ELR (cell line): ENCODE measurements at regions not wholly inside any gene's neighbourhood (a gene's known extent, or its start where the extent isn't known, plus 50 kb on each side); places are given as distances from the start of the nearest gene placed in this dataset.
A peak's percentile ranks its signal among the peaks of the same experiment; 100 is the strongest.

Experiments
- DNase-seq: peaks from one replicate; pipeline ENCODE4 v3.0.0-alpha.2; 2015; ENCODE audit warnings: low read depth

DNA sequence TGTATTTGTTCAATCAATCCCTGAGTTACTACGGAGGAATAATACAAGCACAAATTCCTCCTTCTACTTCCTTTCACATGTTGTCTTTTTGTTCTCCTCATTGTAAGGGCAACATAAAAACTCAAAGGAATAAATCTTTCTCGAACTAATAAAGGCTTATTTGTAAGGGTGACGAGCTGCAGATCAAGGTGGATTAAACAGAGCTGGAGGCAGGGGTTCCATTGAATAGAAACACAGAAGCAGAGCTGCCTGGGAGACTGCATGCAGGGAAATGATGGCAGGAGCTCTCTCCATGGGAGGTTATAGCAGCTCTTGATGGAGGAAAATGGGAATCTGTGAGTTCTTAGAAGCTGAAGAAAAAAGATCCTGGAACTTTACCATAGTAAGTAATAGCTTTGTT is 160.2 kb downstream of the CYYR1 start:
- no peak for DNase-seq

DNA sequence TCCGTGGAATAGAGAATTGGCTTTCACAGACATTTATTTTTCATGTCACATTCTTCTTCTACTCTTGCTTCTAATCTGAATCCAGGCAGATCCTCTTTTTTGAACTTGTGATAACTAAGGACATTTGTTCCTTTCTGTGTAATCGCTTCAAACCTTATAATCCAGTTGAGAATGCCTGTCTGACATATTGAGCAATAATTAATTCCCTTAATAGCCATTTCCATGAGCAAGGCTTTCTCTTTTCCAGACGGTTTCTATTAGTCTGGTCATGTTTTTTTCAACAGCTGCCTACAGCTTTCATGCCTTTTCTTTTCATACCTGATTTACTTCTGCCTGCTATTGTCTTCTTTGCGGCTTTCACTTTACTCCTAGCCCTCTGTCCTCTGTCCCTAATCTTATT is 163.4 kb downstream of the CYYR1 start:
- DNase-seq = no peak

- no peak for DNase-seq
Measured at GRCh38 chr21:26408511-26408910, 164.6 kb downstream of the CYYR1 start.

DNA sequence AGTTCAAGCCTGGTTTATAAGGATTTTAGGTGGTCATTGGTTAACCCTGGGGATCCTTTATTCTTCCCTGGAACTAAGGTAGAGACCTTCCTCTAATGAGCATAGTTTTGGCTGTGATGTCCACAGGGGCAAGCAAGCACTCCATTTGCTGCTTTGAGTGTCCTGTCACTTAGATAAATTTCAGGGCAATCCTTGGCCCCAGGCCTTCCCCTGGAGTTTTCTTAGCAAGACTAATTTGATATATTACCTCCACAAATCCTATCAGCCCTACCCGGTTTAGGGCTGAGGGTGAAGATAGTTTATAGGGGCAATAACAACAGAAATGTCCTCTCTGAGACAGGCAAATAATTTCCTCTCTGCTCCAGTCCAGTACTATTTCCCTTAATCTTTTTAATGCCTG is 166.6 kb downstream of the CYYR1 start:
- no peak for DNase-seq

- DNase-seq = peak; percentile 88
Measured at GRCh38 chr21:26405735-26406361, 167.2 kb downstream of the CYYR1 start.

GRCh38 chr21:26405071-26405470 is 168.0 kb downstream of the CYYR1 start:
- DNase-seq = peak; percentile 62

DNA sequence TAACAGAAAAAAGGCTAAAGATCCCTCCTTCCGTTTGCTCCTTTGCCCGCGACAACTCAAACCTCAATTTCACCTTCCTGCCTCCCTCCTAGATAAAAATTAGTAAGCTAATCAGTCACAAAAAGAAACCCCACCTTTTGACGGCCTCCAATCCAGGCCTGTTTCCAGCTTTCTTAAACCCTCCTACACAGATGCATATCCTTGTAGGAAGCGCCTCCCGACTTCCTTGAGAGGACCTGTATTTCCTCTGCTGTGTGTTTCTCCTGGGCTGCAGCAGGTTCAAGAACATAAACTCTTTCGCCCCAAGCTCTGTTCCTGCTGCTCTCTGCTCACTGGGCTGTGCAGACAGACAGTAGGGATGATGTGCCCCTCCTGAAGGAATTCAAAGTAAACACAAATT is 168.8 kb downstream of the CYYR1 start:
- DNase-seq = no peak

- DNase-seq = no peak
Measured at GRCh38 chr21:26403321-26403720, 169.8 kb downstream of the CYYR1 start.

DNA sequence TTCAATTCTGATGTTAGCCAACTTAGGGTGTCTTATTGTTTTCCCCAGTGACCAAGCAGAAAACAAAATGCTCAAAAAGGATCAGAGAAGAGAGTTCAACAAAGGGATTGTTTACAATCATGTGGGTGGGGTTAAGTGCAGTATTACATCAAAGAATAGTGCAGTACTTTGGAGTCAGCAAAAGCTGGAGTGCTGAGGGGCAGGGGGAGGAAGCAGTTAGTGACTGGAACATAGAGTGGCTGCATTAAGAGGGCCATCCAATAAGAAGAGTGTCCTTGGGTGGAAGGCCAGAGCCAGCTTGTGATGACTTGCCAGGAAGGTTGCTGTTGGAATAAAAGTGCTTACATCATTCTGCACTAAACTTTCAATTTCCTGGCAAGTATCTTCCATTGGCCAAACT is 175.5 kb downstream of the CYYR1 start:
- DNase-seq = no peak

GRCh38 chr21:26394341-26394740 is 178.7 kb downstream of the CYYR1 start:
- peak; percentile 43 for DNase-seq

- no peak for DNase-seq
Measured at GRCh38 chr21:26391166-26391565, 181.9 kb downstream of the CYYR1 start.

DNA sequence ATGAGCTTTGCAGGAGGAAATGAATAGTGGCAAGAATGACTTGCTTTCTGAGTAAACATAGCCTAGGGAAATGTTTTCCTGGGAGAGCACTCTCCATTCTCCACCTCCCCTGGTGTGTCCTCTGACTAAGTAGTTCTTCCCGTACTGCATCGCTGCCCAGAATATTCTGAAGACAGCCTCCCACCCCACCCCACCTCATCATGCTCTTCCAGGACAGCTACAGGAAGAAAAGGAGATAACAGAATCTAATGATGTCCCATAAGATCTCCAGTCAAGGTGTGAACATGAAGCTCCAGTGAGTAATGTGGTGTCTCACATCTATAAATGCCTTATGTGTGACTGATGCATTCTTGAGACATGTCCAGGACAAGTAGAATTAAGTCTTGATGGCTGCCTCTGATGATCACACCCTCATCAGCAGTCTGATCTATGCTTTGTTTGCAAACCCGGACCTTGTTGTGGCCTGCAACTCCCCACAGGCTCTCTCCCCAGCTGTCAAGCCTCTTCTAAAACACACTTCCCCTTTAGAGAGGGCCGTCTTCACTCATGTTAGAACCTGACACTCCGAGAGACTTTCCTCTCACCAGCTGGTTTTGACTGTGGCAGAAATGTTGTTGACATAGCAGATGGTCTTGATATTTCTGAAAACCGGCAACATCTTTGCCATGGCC is 183.0 kb downstream of the CYYR1 start:
- DNase-seq = peak; percentile 90

GRCh38 chr21:26388731-26389231 is 184.3 kb downstream of the CYYR1 start:
- peak; percentile 87 for DNase-seq

DNA sequence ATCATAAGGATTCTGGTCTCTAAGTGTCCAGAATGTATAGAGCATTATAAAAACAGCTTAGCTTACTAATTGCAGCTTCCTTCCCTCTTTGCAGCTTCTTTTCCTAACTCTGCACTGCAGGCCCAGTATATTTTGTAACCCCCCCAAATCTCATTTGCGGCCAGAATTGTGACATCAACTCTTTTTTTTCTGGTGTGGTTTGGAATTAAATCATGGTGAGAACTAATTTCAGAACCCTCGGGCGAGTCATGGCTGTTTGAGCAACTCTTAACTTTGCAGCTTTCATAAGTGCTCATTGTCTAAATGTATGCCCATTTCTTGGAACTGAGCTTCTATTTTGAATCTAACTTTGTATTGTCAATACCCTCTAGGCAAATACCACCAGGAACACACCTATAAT is 187.4 kb downstream of the CYYR1 start:
- peak; percentile 21 for DNase-seq

DNA sequence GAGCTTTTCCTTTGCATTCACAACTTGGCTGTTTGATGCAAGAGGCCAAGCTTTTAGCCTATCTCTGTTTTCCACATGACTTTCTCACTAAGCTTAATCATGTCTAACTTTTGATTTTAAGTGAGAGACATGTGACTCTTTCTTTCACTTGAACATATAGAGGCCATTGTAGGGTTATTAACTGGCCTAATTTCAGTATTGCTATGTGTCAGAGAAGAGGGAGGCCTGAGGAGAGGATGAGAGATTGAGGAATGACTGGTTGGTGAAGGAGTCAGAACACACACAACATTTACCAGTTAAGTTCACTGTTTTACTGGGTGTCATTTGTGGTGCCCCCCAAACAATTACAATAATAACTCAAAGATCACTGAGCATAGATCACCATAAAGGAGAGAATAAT is 193.5 kb downstream of the CYYR1 start:
- DNase-seq = no peak

DNA sequence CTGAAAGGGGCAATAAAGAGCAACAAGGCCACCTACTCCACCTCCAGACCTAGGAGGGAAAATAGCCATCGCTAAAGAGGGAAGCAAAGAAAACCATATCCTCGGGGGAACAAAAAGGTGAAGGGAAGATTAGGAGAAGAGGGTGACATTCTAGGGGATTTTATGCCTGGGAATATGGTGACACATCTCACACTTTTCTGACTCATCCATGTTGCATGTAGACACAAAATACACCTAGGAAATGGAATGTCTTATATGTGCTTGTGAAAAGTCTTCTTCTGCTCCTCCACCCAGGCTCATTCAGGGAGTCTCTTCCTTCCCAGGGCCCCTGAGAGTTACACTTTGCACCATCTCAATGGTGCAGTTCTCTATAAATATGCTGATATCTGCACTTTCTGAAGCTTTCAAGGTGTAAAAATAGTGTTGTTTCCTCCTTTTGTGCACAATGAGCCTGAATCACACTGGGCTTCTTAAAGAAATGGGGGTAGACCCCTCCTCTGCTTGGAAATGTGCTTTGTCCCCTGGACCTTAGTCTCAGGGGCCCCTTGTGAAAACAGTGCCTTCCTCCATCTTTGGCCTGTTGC is 195.9 kb downstream of the CYYR1 start:
- peak; percentile 25 for DNase-seq

- DNase-seq = no peak
Measured at GRCh38 chr21:26374817-26375216, 198.3 kb downstream of the CYYR1 start.

- no peak for DNase-seq
Measured at GRCh38 chr21:26368591-26369320, 198.2 kb upstream of the APP start.

DNA sequence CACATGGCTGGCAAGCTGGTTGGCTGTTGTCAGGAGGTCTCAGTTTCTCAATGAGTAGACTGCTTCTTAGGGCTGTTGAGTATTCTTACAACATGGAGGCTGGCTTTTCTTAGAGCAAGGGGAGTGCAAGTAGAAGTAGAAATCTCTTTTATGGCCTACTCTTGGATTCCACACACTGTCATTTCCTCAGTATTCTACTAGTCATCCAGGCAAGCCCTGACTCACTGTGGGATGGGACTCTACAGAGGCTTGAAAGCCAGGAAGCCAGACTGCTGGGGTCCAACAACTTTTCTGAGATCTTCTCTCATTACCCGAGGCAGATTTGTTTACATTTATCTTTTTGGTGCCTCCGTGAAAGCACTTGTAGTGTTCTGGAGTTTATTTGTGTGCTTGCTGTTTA is 196.2 kb upstream of the APP start:
- DNase-seq = peak; percentile 81

- peak; percentile 18 for DNase-seq
Measured at GRCh38 chr21:26365849-26366248, 195.3 kb upstream of the APP start.

GRCh38 chr21:26351661-26352060 is 181.1 kb upstream of the APP start:
- DNase-seq = peak; percentile 34

DNA sequence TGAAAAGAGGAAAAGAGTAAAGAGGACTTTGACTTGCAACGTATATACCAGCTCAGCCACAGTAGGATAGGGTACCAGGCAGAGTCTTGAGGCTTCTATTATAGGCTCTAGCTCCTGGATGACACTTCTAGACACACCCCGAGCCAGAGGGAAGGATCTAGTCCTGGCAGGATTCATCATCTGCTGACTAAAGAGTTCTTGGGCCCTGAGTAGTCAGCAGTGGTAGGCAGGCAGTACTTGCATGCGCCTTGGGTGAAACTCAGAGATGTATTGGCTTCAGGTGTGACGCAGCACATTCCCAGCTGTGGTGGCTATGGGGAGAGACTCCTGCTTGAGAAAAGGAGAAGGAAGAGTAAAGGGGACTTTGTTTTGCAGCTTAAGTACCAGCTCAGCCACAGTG is 162.3 kb upstream of the APP start:
- no peak for DNase-seq
